D721Med (cell line): ENCODE measurements at regions not wholly inside any gene's neighbourhood (a gene's known extent, or its start where the extent isn't known, plus 50 kb on each side); places are given as distances from the start of the nearest gene placed in this dataset.

Source experiments
- DNase-seq: peaks from one replicate; pipeline ENCODE4 v3.0.0; 2011; ENCODE audit warnings: low spot score; ENCODE audit not compliant: insufficient read length
- FAIRE-seq: peaks from 2 replicates; lab custom pipeline; 2011; peaks lifted over from hg19 to GRCh38; lab: Jason Lieb, UNC
- CTCF ChIP-seq: IDR thresholded peaks from 2 replicates; pipeline ENCODE4 v1.5.1; 2012; ENCODE audit warnings: mild to moderate bottlenecking, control low read depth; ENCODE audit not compliant: insufficient read depth; ENCODE audit errors: missing control alignments

- no peak for FAIRE-seq
- no peak for DNase-seq
- no peak for TF ChIP-seq CTCF
These were observed 208.9 kb upstream of the SLC10A2 start for GRCh38 chr13:103275081-103275480.

- DNase-seq = no peak
- no peak for FAIRE-seq
- TF ChIP-seq CTCF = no peak
These were observed 207.6 kb upstream of the SLC10A2 start for GRCh38 chr13:103273825-103274224.

- no peak for FAIRE-seq
- no peak for TF ChIP-seq CTCF
- no peak for DNase-seq
These were observed 206.6 kb upstream of the SLC10A2 start for GRCh38 chr13:103272770-103273169.

GRCh38 chr13:103263448-103263847 lies 197.2 kb upstream of the SLC10A2 start:
- FAIRE-seq (no peak), DNase-seq (no peak)
- TF ChIP-seq CTCF = no peak

GRCh38 chr13:103255587-103256301 lies 189.5 kb upstream of the SLC10A2 start:
- TF ChIP-seq CTCF = no peak
- DNase-seq = no peak
- FAIRE-seq = no peak

- DNase-seq (no peak), FAIRE-seq (no peak)
These were observed 183.9 kb upstream of the SLC10A2 start for GRCh38 chr13:103250071-103250470.

More at GRCh38 chr13:103250071-103250470, 183.9 kb upstream of the SLC10A2 start:
- no peak for TF ChIP-seq CTCF
